ENCODE measurements at regions not wholly inside any gene's neighbourhood (a gene's known extent, or its start where the extent isn't known, plus 50 kb on each side); places are given as distances from the start of the nearest gene placed in this dataset.

- TF ChIP-seq CTCF (conservative IDR thresholded peaks at IDR 0.05; ENCODE audit: low read length) = no peak
- TF ChIP-seq EZH2phosphoT487 (IDR thresholded peaks at IDR 0.05; ENCODE audit: borderline replicate concordance, low read depth, low read length) = no peak
These were observed 356.7 kb downstream of the TMEM167A start for GRCh38 chr5:82720213-82721086.
